B cell (primary cell): ENCODE measurements at regions not wholly inside any gene's neighbourhood (a gene's known extent, or its start where the extent isn't known, plus 50 kb on each side); places are given as distances from the start of the nearest gene placed in this dataset.

Experiments
- ATAC-seq: fragments of 200-7000 bp; cut with Tn5 transposase; one replicate; pipeline ENCODE4 v1.10.0; 2021; ENCODE audit warnings: low read depth, mild to moderate bottlenecking, moderate number of reproducible peaks, moderate library complexity
- CTCF ChIA-PET: fragments of 350-600 bp; sonication (Branson Sonifier 250); formaldehyde crosslinking; loops from one replicate; lab custom pipeline; 2021; ENCODE audit warnings: antibody characterized with exemption, inconsistent platforms; lab: Charles Lee
- POLR2A ChIA-PET: fragments of 350-600 bp; sonication (Branson Sonifier 250); formaldehyde crosslinking; loops from one replicate; lab custom pipeline; 2021; ENCODE audit warnings: antibody characterized with exemption; lab: Charles Lee
- DNase-seq: peaks from one replicate; pipeline ENCODE4 v3.0.0; 2013
- H2AFZ ChIP-seq: 2 replicates; pipeline ENCODE4 v1.6.1; 2012; ENCODE audit warnings: mild to moderate bottlenecking, low read depth, low read length; ENCODE audit not compliant: insufficient read depth, poor library complexity, severe bottlenecking
- H3K27ac ChIP-seq, 2 donors: 1 replicate in 1 of 2; 2 replicates in 1 of 2; pipeline ENCODE4 v1.5.1; 2012 to 2013; ENCODE audit warnings: low read length in 2 of 2, mild to moderate bottlenecking in 2 of 2, moderate library complexity in 1 of 2
- H3K27me3 ChIP-seq, 4 experiments: fragments of 200-600 bp in 1 of 4; sonication (generic) in 1 of 4; replicated peaks in 1 of 4; 1 replicate in 2 of 4; 2 replicates in 2 of 4; pipeline versions ENCODE4 v1.6.1 to v1.7.0; 2013 to 2016; ENCODE audit warnings: low read length in 3 of 4, mild to moderate bottlenecking in 2 of 4, mixed read lengths in 1 of 4, moderate library complexity in 1 of 4; ENCODE audit not compliant: insufficient read depth in 4 of 4, control insufficient read depth in 3 of 4; ENCODE audit errors: control extremely low read depth in 1 of 4
- H3K36me3 ChIP-seq, 2 experiments: replicated peaks in 1 of 2; 1 replicate in 1 of 2; 2 replicates in 1 of 2; pipeline versions ENCODE4 v1.6.1 to v1.7.1; 2013; ENCODE audit warnings: low read length in 1 of 2; ENCODE audit not compliant: insufficient read depth in 2 of 2, control insufficient read depth in 1 of 2; ENCODE audit errors: control extremely low read depth in 1 of 2, extremely low read depth in 1 of 2
- H3K4me1 ChIP-seq, 2 donors: fragments of 200-600 bp in 1 of 2; sonication (generic) in 1 of 2; 1 replicate in 1 of 2; 2 replicates in 1 of 2; pipeline versions ENCODE4 v1.5.1 to v1.6.1; 2013 to 2017; ENCODE audit warnings: low read length in 2 of 2; ENCODE audit not compliant: control insufficient read depth in 2 of 2, insufficient read depth in 2 of 2
- H3K4me2 ChIP-seq: replicated peaks from 2 replicates; pipeline ENCODE3; 2012; ENCODE audit warnings: mild to moderate bottlenecking, low read depth, low read length; ENCODE audit not compliant: poor library complexity, severe bottlenecking
- H3K4me3 ChIP-seq, 5 experiments: fragments of 200-600 bp in 1 of 5; sonication (generic) in 1 of 5; 1 replicate in 3 of 5; 2 replicates in 2 of 5; pipeline versions ENCODE4 v1.5.1 to v1.7.0; 2011 to 2016; ENCODE audit warnings: low read length in 4 of 5, mild to moderate bottlenecking in 4 of 5, low read depth in 2 of 5, control low read depth in 1 of 5, moderate library complexity in 1 of 5; ENCODE audit not compliant: insufficient read depth in 1 of 5; ENCODE audit errors: control extremely low read depth in 1 of 5, extremely low read depth in 1 of 5
- H3K79me2 ChIP-seq: fragments of 200-600 bp; sonication (generic); one replicate; pipeline ENCODE4 v1.6.0; 2016; ENCODE audit warnings: low read length; ENCODE audit not compliant: control insufficient read depth, insufficient read depth
- H3K9ac ChIP-seq: fragments of 200-600 bp; sonication (generic); 2 replicates; pipeline ENCODE4 v1.6.1; 2017; ENCODE audit warnings: mild to moderate bottlenecking, low read length, moderate library complexity
- H3K9me3 ChIP-seq, 3 donors: one replicate each; pipeline versions ENCODE4 v1.6.1 to v1.7.1; 2013; ENCODE audit warnings: low read length in 2 of 3; ENCODE audit not compliant: control insufficient read depth in 2 of 3, insufficient read depth in 1 of 3; ENCODE audit errors: control extremely low read depth in 1 of 3
- H4K20me1 ChIP-seq: 2 replicates; pipeline ENCODE4 v1.6.0; 2012; ENCODE audit warnings: mild to moderate bottlenecking, low read length; ENCODE audit not compliant: insufficient read depth, control insufficient read depth, poor library complexity, severe bottlenecking
- H3K27ac Mint-ChIP-seq: one replicate; pipeline ENCODE4 v1.8.0; 2021; ENCODE audit warnings: mixed read lengths
- H3K27me3 Mint-ChIP-seq: one replicate; pipeline ENCODE4 v1.8.0; 2021; ENCODE audit warnings: mixed read lengths
- H3K4me1 Mint-ChIP-seq: one replicate; pipeline ENCODE4 v1.8.0; 2021; ENCODE audit warnings: mixed read lengths
- H3K4me3 Mint-ChIP-seq: one replicate; pipeline ENCODE4 v1.8.0; 2021; ENCODE audit warnings: mixed read lengths
- H3K9me3 Mint-ChIP-seq: one replicate; pipeline ENCODE4 v1.8.0; 2022; ENCODE audit warnings: mixed read lengths; ENCODE audit not compliant: insufficient read depth
- EZH2 ChIP-seq: IDR thresholded peaks from 2 replicates; pipeline ENCODE4 v1.6.1; 2012; ENCODE audit warnings: borderline replicate concordance, low read depth, mild to moderate bottlenecking, moderate library complexity, low read length; ENCODE audit not compliant: insufficient read depth, poor library complexity, severe bottlenecking
- WGBS: methylation state at CpG from one replicate; pipeline ENCODE4 v1.1.5; 2013; ENCODE audit warnings: missing lambda C conversion rate; ENCODE audit not compliant: insufficient coverage; 5-methylcytosine and 5-hydroxymethylcytosine counted together
- intact Hi-C: fragments of 100-400 bp; cut with micrococcal nuclease; formaldehyde crosslinking; loops from one replicate; pipeline ENCODE4 v1.10.0; 2022
- TF ChIP-seq, protein P1 (sequence below): fragments of 200-600 bp; IDR thresholded peaks from one replicate; pipeline ENCODE4 v1.8.0; 2022; ENCODE audit warnings: antibody characterized with exemption, mild to moderate bottlenecking

- no peaks in the 10 kb centered on the region for H3K79me2 ChIP-seq
- intact Hi-C loops, result no loop called here
- TF ChIP-seq EZH2, result no peak
- TF ChIP-seq, protein P1, sequence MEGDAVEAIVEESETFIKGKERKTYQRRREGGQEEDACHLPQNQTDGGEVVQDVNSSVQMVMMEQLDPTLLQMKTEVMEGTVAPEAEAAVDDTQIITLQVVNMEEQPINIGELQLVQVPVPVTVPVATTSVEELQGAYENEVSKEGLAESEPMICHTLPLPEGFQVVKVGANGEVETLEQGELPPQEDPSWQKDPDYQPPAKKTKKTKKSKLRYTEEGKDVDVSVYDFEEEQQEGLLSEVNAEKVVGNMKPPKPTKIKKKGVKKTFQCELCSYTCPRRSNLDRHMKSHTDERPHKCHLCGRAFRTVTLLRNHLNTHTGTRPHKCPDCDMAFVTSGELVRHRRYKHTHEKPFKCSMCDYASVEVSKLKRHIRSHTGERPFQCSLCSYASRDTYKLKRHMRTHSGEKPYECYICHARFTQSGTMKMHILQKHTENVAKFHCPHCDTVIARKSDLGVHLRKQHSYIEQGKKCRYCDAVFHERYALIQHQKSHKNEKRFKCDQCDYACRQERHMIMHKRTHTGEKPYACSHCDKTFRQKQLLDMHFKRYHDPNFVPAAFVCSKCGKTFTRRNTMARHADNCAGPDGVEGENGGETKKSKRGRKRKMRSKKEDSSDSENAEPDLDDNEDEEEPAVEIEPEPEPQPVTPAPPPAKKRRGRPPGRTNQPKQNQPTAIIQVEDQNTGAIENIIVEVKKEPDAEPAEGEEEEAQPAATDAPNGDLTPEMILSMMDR, result no peak
- Mint-ChIP-seq H3K4me3 (no peak overlapping the region), H3K27me3 (peaks cover 4% of the 10 kb centered on the region), H3K27ac (no peak overlapping the region), H3K9me3 (no peaks in the 10 kb centered on the region), H3K4me1 (no peaks in the 10 kb centered on the region)
- ATAC-seq (no peak), DNase-seq (no peak)
- no peak overlapping the region for H3K4me2 ChIP-seq
- H3K27me3 ChIP-seq, result no peaks in the 10 kb centered on the region
- H3K4me1 ChIP-seq, result no peaks in the 10 kb centered on the region
- WGBS, result 100% methylated on average over 1 of the region's 4 CpGs
- H2AFZ ChIP-seq, result no peak overlapping the region
- H3K4me3 ChIP-seq, result no peak overlapping the region
- H3K9me3 ChIP-seq, result peaks cover 0 to 4% (median 1%) of the 10 kb centered on the region in 3 donors
- CTCF ChIA-PET, result interaction anchor here (1.2 kb wide), 1 partner anchor 10 kb away, joined by 3 read pairs; no protein-coding TSS in a partner anchor
- H3K27ac ChIP-seq, result no peak overlapping the region
- no peaks in the 10 kb centered on the region for H3K36me3 ChIP-seq
- no peak overlapping the region for H3K9ac ChIP-seq
- POLR2A ChIA-PET, result no interaction called here
- H4K20me1 ChIP-seq, result no peaks in the 10 kb centered on the region
These were observed 584.5 kb downstream of the HS3ST4 start for GRCh38 chr16:26276289-26276688.

DNA sequence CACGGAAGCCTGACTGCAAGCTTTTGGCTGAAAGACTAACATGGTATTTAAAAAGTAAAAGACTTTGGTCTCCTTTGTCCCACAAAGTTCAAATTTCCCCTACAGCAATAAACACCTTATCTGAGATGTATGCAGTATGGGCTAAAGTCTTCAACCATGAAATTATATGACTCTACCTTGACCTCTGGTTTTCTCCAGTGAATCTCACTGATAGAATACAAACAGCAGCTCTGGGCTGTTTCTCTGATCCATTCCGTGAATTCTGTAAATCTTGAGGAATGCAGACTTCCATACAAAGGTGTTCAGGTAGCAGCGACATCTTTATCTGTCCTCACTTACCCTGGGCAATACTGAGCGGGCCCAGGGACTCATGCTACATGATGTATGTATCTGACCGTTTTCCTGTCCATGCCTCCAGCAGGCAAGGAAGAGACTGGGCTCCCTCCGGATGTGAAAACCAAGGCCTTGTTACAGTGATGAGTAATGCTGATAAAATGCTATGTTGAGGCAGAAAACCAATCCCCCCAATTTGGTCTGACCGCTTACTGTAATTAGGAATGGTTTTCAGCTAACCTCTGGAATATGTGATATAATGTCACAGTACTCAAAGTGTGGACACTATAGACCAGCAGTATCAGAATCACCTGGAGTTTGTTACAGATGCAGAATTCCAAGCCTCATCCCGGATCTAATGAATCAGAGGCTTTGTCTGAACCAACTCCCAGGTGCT is 589.8 kb downstream of the HS3ST4 start:
- ChIA-PET POLR2A (no interaction called here), CTCF (no interaction called here)
- no peak overlapping the region for H3K27ac ChIP-seq
- no peak overlapping the region for H3K4me3 ChIP-seq
- H3K27ac Mint-ChIP-seq, result no peak overlapping the region
- H2AFZ ChIP-seq, result no peak overlapping the region
- peaks cover 0 to 4% (median 1%) of the 10 kb centered on the region in 3 donors for H3K9me3 ChIP-seq
- H3K4me1 ChIP-seq, result no peaks in the 10 kb centered on the region
- intact Hi-C loops, result no loop called here
- WGBS, result 66% methylated on average over 3 of the region's 8 CpGs
- H3K27me3 Mint-ChIP-seq, result peaks cover 3% of the 10 kb centered on the region
- H3K4me2 ChIP-seq, result no peak overlapping the region
- no peaks in the 10 kb centered on the region for H3K79me2 ChIP-seq
- no peaks in the 10 kb centered on the region for H3K36me3 ChIP-seq
- no peaks in the 10 kb centered on the region for H3K9me3 Mint-ChIP-seq
- DNase-seq, result no peak
- TF ChIP-seq, protein P1, result no peak
- TF ChIP-seq EZH2, result no peak
- no peaks in the 10 kb centered on the region for H4K20me1 ChIP-seq
- ATAC-seq, result no peak
- no peak overlapping the region for H3K9ac ChIP-seq
- no peak overlapping the region for H3K4me3 Mint-ChIP-seq
- H3K27me3 ChIP-seq, result no peaks in the 10 kb centered on the region
- no peaks in the 10 kb centered on the region for H3K4me1 Mint-ChIP-seq
